ENCODE measurements at regions not wholly inside any gene's neighbourhood (a gene's known extent, or its start where the extent isn't known, plus 50 kb on each side); places are given as distances from the start of the nearest gene placed in this dataset.

DNA sequence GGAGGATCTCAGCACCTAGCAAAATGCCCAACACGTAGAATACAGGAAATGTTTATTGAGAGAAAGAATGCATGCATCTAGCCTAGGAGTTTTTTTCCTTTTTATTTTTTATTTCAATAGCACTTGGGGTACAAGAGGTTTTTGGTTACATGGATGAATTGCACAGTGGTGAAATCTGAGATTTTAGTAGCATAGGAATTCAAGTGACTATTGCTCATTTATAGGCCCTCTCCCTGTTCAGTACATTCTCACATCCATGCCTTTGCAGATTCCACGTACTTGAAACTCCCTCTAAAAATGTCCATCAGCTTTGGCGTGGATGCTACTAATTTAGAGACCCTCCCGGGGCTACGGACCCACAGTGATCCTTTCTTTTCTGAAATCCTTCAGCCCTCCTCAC is 61.7 kb upstream of the PIAS1 start:
- DNase-seq (ENCODE audit: low spot score), result no peak

DNA sequence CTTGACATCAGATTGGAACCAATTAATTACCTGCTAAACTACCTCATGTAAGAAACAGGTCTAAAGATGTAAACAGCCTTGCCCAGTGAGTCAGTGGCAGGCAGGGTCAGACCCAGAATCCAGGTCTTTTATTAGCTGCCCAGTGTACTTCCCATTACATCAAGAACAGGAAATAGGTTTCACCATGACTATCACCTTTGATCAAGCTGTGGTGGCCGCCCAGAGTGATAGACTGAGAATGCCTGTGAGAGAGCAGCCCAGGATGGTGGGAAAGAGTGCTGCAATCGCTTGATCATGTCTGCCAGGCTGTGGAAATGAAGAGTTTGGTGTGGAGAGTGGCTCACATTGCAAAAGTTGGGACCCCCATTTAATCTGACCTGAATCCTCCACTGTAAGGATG is 61.3 kb upstream of the PIAS1 start:
- DNase-seq (ENCODE audit: low spot score), result peak; percentile 28

- no peak for DNase-seq (ENCODE audit: low spot score)
Measured at GRCh38 chr15:67997996-67998395, 56.1 kb upstream of the PIAS1 start.

DNA sequence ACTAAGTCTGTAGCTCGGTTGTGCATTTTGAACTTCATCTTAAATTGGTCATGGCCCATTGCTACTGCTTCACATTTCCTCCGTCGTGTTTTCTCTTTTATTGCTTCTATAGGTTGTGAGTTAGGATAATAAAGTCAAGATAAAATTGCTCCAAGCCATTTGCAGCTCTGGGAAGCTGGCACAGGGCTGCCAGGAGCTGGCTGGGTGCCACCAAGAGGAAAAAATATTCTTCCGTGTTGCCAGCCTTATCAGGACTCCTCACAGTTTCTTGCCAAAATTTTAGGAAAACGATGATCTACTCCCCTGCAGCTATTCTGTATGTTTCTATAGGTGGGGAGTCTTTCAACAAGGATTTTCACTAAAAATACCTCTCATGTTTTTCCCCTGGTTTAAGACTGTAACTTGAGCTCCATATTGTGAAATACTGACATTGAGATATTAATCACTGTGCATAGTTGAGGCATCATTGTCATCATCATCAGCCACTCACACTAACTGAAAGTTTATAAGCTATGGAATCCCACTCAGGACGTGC is 55.4 kb upstream of the PIAS1 start:
- no peak for DNase-seq (ENCODE audit: low spot score)

GRCh38 chr15:67999320-68000100 is 54.6 kb upstream of the PIAS1 start:
- DNase-seq (ENCODE audit: low spot score), result no peak

DNA sequence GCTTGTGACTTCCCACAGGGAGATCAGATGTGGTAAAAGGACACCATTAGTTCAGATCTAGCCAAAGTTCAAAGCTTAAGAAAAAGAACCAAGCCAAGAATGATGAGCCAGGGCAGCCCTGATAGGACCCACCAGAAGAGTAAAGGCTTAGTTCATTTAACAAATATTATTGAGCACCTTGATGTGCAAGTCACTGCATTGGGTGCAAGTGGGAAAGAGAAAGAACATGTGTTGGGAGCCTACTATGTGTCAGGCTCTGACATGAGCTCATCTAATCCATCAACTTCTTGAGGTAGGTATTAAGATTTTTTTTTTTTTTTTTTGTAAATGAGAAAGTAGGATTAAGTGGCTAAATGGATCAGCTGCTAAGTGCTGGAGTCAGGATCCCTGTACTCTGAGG is 53.4 kb upstream of the PIAS1 start:
- DNase-seq (ENCODE audit: low spot score), result no peak

GRCh38 chr15:68001811-68002210 is 52.3 kb upstream of the PIAS1 start:
- no peak for DNase-seq (ENCODE audit: low spot score)

DNA sequence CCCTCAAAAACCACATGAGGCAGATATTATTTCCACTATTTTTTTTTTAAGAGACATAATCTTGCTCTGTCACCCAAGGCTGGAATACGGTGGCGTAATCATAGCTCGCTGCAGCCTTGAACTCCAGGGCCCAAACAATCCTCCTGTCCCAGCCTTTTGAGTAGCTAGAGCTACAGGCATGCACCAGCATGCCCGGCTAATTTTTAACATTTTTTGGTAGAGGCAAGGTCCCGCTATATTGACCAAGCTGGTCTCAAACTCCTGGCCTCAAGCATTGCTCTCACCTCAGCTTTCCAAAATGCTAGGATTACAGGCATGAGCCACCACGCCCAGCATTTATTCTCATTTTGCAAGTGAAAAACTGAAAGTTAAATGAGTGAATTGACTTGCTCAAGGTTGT is 50.8 kb upstream of the PIAS1 start:
- DNase-seq (ENCODE audit: low spot score), result no peak

Measured in SW480 (cell line).